MM.1S (cell line): ENCODE measurements at regions not wholly inside any gene's neighbourhood (a gene's known extent, or its start where the extent isn't known, plus 50 kb on each side); places are given as distances from the start of the nearest gene placed in this dataset.
"Not testable (repeated sequence)": the region's sequence is repeated elsewhere in the genome, so short reads cannot be mapped to it uniquely, and the experiment has no call there.

Source experiments
- EZH2 ChIP-seq: fragments of 300-600 bp; sonication (generic); optimal IDR thresholded peaks from 2 replicates; pipeline ENCODE3; 2017; ENCODE audit warnings: low read depth, mild to moderate bottlenecking, antibody characterized with exemption, low read length, mixed read lengths
- EZH2phosphoT487 ChIP-seq: fragments of 300-600 bp; sonication (generic); IDR thresholded peaks from 2 replicates; pipeline ENCODE4 v1.6.1; 2018; ENCODE audit warnings: antibody characterized with exemption, low read length
- TF ChIP-seq, protein P1 (sequence below): fragments of 300-600 bp; sonication (generic); IDR thresholded peaks from 2 replicates; pipeline ENCODE4 v1.5.1; 2016; ENCODE audit warnings: antibody characterized with exemption, low read length, mixed read lengths

DNA sequence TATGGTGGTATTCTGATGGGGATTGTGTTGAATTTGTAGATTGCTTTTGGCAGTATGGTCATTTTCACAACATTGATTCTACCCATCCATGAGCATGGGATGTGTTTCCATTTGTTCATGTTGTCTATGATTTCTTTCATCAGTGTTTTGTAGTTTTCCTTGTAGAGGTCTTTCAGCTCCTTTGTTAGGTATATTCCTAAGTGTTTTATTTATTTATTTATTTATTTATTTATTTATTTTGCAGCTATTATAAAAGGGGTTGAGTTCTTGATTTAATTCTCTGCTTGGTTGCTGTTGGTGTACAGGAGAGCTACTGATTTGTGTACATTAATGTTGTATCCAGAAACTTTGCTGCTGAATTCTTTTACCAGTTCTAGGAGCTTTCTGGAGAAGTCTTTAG, 181.4 kb downstream of the TM2D1 start:
- TF ChIP-seq, protein P1, sequence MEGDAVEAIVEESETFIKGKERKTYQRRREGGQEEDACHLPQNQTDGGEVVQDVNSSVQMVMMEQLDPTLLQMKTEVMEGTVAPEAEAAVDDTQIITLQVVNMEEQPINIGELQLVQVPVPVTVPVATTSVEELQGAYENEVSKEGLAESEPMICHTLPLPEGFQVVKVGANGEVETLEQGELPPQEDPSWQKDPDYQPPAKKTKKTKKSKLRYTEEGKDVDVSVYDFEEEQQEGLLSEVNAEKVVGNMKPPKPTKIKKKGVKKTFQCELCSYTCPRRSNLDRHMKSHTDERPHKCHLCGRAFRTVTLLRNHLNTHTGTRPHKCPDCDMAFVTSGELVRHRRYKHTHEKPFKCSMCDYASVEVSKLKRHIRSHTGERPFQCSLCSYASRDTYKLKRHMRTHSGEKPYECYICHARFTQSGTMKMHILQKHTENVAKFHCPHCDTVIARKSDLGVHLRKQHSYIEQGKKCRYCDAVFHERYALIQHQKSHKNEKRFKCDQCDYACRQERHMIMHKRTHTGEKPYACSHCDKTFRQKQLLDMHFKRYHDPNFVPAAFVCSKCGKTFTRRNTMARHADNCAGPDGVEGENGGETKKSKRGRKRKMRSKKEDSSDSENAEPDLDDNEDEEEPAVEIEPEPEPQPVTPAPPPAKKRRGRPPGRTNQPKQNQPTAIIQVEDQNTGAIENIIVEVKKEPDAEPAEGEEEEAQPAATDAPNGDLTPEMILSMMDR = not testable (repeated sequence)
- not testable (repeated sequence) for TF ChIP-seq EZH2phosphoT487, EZH2
